B cell (primary cell): ENCODE measurements at regions not wholly inside any gene's neighbourhood (a gene's known extent, or its start where the extent isn't known, plus 50 kb on each side); places are given as distances from the start of the nearest gene placed in this dataset.

ENCODE experiments used
- EZH2 ChIP-seq: IDR thresholded peaks from 2 replicates; pipeline ENCODE4 v1.6.1; 2012; ENCODE audit warnings: borderline replicate concordance, low read depth, mild to moderate bottlenecking, moderate library complexity, low read length; ENCODE audit not compliant: insufficient read depth, poor library complexity, severe bottlenecking
- TF ChIP-seq, protein P1 (sequence below): fragments of 200-600 bp; IDR thresholded peaks from one replicate; pipeline ENCODE4 v1.8.0; 2022; ENCODE audit warnings: antibody characterized with exemption, mild to moderate bottlenecking

DNA sequence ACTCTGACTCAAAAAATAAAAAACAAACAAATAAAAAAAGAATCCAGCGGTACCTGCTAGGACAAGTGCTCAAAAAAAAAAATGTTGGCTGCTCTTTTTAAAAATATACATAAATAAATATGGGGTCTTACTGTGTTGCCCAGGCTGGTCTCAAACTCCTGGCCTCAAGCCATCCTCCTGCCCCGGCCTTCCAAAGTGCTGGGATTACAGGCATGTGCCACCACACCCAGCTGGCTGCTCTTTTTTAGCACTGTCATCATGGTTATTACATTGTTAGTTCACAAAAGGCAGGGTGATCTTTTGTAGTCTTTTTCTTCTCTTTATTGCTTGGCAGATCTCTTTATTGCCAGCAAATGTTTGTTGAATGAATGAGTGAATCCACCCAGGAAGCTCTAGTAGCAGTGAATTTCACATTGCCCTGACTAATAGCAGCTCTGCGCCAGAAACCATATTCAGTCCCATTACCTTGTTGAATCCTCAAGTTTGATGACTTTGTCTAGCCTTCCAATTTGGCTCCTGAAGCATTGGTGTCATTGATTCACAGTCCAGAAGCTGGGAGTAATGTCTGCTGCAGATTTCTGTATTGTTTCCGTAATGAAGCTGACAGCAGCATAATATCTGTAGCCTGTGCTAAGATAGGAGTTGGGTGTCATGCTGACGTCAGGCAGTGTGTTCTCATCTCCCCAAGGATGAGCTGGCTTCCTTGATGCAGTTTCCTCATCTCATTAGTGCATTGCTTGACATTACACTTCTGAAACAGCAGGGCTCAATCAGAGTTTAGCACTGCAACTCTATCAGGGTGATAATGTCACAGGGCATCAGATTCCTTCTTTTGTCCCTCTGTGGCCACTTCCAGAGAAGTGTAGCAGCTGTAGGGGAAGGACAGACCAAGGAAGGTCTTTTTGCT is 84.9 kb upstream of the TGM3 start:
- TF ChIP-seq, protein P1, sequence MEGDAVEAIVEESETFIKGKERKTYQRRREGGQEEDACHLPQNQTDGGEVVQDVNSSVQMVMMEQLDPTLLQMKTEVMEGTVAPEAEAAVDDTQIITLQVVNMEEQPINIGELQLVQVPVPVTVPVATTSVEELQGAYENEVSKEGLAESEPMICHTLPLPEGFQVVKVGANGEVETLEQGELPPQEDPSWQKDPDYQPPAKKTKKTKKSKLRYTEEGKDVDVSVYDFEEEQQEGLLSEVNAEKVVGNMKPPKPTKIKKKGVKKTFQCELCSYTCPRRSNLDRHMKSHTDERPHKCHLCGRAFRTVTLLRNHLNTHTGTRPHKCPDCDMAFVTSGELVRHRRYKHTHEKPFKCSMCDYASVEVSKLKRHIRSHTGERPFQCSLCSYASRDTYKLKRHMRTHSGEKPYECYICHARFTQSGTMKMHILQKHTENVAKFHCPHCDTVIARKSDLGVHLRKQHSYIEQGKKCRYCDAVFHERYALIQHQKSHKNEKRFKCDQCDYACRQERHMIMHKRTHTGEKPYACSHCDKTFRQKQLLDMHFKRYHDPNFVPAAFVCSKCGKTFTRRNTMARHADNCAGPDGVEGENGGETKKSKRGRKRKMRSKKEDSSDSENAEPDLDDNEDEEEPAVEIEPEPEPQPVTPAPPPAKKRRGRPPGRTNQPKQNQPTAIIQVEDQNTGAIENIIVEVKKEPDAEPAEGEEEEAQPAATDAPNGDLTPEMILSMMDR = no peak
- no peak for TF ChIP-seq EZH2
